Activated gamma-delta T cell treated with anti-CD3 and anti-CD28 coated beads, Interleukin-2, amount 50 U/mL, for 16 hours (primary cell): ENCODE measurements at regions not wholly inside any gene's neighbourhood (a gene's known extent, or its start where the extent isn't known, plus 50 kb on each side); places are given as distances from the start of the nearest gene placed in this dataset.

Experiments used
- DNase-seq: peaks from one replicate; pipeline ENCODE4 v3.0.0-alpha.2; 2020; ENCODE audit warnings: low read depth

DNA sequence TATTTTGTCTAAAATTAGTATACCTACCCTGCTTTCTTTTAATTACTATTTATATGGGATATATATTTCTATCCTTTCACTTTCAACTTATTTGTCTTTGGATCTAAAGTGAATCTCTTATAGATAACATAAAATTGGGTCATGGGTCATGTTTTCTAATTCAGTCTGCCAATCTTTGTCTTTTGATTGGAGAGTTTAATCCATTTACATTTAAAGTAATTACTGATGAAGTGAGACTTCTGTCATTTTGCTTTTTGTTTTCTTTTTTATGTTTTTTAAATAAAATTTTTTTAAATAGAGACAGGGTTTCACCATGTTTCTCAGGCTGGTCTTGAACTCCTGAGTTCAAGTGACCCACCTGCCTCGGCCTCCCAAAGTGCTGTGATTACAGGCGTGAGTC, 50.5 kb upstream of the PRDM1 start:
- no peak for DNase-seq

DNA sequence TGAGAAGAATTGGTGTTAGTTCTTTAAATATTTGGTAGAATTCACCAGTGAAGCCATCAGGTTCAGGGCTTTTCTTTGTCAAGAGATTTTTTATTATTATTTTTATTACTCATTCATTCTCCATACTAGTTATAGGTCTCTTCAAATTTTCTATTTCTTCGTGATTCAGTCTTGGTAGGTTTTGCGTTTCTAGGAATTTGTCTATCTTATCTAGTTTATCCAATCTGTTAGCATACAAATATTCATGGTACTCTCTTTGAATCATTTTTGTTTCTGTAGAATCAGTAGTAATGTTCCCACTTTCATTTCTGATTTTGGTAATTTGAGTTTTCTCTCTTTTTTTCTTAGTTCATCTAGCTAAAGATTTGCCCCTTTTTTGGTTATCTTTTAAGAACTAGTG, 52.3 kb upstream of the PRDM1 start:
- DNase-seq: no peak

DNA sequence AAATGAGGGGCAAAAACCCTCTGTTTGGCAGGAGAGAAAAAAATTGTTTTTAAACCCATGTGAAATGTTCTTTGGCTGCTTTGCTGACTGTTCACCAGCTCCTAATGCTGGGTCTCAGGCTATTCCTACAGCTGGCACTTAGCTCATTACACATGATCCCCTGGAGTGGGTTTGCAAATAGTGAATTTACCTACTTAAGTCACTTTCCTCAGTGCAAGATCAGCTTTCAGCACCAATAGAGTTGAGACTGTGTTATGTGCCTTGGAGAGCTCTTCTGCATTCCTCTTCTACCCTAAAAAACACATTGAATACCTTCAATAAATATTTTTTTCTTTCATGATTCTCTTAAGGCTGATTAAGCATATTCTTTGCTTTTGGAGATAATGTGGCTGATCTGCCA, 58.4 kb upstream of the PRDM1 start:
- DNase-seq: no peak

DNA sequence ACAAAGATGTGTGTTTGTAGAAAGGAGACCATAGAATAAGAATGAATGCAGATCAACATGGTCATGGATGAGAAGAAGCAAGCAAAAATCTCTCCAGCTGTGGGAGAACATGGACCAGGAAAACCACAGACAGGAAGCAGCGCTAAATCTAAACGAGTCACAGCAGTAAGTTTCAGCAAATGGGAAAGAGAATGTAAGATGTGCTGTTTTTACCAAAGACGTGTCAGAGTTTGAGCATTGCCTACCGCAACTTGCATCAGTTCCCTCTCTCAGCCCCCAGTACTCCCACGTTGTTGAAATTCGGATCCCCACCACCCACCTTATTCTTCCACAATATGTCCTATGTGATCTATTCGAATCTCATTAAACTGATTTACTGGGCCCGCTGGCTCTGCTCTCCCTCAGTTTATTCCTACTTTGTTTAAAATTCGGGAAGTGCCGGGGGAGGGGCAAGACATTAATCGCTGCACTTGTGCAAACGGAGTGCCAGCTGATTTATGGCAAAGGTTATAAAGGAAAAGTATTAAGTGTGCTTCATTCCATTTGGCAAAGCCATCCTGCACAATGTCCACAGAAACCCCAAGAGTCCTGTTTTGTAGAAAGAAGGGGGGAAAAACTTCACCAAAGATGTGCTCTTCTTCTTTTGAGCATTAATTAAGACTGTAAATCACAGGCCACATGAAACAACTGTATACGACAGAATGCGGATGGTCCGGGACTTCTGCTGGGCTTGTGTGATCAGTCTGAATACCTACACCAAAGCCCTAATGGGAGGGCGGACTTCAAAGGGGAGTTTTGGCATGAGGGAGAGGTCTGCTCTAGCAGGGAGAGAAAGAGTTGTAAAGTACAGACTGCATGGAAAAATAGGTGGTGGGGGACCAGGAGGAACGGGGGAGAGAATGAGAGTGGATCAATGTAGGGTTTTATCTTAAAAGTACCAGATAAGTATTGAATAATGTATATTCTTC, 59.1 kb upstream of the PRDM1 start:
- DNase-seq: no peak

DNA sequence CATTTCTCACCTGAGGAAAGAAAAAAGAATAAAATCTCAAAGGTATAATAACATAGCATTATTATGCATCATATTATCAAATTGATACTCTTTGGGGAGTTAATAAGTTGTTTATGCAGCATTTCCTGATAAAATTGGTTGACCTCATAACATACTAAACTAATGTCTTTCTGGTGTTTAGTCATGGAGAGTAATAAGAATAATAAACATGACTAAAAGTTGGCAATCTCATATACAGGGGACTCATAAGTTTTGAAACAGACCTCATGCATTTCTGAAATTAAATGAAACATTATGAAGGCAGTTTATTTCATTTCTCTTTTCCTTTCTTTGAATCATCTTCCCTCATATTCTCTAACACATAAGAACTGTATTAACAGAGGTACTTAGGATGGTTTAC, 60.5 kb upstream of the PRDM1 start:
- no peak for DNase-seq

DNA sequence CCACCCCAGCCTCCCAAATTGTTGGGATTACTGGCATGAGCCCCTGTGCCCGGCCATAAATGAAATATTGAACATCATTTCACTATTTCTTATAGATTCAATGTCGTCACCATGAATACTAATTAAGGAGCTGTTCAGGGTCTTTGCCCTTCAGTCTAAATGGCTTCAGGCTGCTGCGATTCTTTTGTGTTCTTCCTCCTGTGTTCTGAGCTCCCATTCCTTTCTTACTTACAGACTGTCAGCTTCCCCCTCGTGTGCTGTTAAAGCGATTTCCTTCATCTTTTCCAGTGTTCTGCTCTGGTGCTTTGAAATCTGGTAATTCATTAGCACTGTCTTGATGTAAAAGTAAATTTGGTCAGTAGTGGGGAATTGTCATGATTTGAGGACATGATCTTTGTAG, 63.3 kb upstream of the PRDM1 start:
- DNase-seq: no peak

DNA sequence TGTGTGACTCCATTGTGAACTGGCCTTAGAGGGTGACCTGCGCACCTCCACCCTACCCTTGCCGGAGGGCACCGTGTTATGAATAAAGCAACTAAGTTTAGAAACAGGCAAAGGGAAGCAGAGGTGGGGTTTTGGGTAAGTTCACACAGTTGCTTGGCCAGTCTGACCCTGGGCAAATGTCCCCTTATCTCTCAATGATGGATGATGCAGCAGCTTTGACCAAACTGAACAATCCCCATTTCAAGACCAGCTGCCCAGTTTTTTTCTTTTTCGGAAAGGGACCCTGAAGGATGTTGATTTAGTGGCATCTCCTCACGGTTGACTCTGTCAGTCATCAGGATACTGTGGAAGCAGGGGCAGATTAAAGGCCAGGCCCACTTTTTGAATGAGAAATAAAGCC, 68.7 kb upstream of the PRDM1 start:
- DNase-seq: no peak

DNA sequence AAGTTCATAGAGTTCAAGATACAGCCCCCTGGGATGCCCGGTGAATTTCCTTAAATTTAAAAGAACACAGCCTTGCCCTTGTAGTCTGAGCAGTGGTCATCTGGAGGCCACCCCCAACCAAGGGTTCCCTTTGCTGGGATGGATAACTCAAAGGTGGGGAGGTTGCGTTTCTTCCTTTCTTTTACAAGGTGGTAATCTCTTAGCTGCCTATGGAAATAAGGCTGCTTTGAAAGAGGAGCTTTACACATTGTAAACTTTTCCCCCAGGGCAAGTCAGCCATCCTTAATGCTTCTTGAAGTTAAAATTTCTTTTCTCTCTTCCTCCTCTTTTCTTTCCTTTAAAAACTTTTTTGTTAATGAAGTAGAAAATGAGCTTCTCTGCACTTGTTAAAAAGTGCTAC, 71.2 kb upstream of the PRDM1 start:
- DNase-seq: no peak

DNA sequence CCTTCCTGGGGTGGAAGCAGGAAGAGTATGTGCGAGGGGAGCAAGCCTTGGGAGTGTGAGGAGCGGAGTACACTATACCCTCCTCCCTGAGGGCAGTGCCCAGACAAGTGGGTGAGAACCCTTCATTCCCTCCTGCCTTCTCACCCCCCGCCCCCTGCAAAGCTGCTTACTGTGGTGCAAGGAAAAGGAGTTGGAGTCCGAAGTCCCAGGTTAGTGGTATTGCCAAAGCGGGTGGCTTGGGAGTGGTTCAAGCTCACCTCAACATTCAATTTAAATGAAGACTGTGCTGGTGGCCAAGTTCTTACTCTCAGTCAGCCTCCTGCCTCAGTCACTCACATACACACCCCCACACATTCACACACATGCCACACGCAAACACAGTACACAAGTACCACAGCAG, 74.7 kb upstream of the PRDM1 start:
- DNase-seq: no peak

DNA sequence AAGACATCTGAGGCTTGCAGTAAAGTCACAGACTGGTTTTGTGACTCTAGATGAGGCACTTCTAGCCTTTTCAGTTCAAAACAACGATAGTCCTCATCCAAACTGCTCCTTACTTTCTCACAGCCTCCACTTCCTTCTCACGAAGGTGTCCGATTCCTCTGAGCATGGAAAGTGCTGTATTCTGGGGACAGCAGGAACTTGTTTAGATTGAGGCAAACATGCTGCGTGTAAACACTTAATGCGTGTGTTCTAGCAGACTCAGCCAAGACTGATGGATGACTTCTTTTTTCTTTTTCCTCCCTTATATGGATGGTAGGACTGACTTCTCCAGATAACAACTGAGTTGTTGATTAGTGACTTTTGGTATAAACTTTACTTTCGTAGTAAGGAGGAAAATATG, 80.2 kb upstream of the PRDM1 start:
- DNase-seq: no peak

DNA sequence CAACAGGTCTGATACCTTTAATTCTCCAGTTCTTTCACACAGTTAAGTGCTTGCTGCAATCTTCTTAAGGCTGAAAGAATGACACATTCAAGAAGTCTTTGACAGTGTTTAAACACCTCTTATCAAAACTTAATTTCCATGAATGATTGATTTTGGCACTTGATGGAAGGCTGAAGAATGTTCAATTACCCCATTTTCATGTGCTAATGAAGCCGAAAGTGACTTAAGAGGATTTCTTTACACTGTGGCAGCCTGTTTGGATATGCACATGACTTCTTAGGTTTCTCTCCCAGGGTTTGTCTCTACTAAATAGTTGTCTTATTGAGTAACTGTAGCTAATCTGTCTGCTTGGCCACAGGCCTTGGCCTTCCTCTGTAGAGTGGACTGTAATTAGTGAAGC, 81.1 kb upstream of the PRDM1 start:
- DNase-seq: no peak

DNA sequence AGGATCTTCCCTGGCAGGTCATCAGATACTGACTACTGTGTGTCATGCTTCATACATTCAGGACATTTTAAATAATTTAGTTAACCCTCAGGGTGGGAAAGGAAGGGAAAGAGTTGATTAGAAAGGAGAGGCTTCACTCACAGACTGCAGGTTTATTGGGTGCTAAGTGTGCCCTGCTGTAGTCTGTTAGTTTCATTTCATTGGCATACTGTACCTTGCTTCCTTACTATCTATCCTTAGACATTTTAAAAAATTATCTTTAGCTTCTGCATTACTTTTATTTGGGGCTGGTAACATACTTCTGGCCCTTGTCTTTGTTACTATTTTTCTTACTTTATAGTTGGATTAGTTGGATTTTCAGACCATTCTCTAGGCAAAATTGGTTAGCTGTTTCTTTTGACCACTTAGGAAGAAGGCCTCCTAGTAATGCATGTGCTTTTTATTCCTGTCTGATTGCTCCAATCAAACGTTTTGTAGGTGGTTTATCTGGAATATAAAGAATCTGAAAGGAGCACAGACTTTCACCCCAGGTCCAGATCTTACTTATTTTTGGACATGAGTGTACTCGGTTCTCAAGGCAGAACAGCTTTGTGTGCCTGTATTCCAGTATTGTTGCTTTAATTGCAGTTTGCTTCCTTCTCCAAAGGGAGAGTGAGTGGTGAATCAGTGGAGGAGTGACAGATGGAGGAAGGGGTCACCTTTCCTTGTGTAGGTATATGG, 82.7 kb upstream of the PRDM1 start:
- DNase-seq: no peak

DNA sequence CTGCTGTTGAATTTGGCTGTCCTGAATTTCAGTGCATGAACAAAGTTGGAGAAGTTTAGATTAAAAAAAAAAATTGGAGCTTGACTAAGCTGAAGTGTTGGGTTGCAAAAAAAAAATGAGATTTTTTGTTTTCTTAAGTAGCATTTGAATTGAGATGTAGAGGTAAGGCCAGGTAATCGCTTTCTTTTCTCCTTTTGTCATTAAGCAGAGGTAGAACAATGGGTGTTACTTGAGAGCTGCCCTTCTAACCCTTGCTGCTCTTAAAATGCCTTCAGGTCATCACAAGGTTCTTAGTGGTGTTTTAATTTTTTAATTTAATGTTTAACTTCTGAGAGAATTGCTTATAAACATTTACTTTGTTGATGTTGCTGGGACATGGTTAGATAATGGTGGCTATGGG, 84.1 kb upstream of the PRDM1 start:
- DNase-seq: no peak

DNA sequence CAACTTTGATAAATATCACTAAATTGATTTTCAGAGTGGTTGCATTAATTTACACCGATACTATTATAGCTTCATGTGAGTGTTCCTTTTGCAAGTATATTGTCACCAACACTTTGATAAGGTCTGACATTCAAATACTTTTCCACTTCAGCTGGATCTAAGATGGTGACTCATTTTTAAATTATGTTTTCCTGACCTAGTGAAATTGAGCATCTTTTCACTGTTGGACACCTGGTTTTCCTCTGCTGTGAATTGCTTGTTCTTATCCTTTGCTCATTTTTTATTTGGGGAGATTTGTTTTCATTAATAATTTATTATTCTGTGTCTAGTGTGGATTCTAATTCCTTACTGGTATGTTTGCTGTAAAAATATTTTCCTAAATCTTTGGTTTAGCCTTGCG, 85.2 kb upstream of the PRDM1 start:
- DNase-seq: no peak

DNA sequence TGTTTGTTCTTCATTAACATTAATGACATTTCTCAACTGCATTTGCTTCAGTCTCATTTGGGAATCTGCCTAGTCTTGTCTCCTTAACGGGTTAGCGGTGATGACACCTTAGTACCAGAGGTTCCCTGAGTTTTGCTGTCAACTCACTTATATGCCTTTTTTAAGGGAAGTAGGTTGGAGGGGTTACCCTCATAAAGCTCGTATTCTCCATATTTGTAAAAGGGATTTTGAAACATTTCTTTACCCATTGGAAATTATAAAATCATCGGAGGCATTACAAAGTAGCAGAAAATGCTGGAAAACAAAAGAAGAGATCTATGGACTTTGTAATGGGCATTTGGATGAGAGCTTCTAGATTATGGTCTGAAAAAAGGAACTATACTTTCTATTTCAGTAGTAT, 88.7 kb upstream of the PRDM1 start:
- DNase-seq: no peak

DNA sequence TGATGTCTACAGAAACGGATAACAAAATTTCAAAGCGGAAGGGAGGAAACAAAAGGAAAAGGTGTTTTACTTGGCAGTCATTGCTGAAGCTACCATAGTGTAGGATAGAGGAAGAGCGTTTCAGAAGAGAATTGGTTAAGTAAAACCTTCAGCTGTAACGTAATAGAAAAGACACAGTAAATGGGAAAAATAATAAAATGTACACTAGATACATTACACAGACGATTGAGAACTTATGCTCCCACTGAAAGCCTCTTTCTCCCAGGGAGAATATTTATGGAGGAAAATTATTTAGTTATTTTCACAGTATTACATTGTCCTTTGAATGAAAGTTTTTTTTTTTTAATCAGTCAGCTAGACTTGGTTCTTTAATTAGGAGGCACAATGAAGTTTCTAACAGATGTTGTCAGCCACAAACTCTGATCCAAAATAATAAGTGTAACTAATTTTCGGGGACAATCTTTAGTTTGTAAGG, 90.7 kb upstream of the PRDM1 start:
- DNase-seq: no peak

DNA sequence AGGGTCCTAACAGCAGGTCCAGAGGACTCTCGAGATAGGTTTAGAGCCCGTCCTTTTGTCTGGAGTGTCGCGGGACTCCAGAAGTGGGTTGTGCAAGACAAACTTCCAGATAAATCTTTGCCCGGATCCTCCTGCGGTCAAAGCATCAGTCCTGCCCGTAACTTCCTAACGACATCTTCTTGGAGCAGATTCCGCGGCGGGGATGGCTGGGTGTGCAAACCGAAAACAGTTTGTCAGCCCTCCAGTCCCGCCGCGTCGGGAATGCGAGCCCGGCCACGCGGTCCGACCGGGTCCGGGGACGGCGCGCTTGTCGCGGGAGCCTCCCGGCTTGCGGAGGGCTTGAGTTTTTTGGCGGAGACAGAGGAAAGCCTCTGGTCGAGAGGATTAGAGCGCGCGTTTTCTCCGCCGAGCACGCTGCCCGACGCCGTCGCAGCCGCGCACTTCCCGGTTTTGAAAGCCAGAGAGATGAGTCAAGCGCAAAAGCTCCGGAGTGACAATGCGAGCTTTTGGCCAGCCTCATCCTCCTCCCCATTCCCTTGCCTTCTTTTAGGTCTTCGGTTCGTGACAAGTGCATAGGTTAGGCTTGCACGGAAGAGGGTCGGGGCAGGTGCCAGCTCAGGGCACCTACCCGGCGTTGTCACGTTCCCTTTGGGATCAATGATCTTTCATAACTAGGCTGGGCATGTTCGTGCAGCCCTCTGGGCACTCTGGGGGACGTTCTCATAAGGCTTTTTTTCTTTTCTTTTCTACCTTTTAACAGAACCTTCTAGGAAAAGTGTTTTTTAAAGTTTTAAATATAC, 91.3 kb upstream of the PRDM1 start:
- peak; percentile 21 for DNase-seq

DNA sequence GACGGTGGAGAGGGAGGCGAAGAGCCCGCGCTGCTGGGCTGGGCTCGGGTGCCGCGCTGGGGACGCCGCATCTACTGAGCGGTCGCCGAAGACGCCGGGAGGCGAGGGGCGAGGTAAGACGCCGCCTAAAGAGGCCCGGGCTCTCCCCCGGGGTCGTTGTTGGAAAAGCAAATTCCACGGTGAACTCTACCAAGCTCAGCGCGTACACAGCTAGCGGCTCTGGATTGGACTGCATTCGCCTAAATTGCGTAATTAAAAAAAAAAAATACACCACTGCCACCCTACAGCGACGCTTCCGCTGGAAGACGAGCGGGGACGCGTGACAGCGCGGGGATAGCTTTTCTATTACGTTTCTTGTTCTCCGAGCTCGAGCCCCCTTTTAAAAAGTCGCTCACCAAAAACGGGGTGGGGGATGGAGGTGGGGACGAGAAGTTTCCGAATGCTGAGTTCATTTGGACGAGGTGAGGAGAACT, 92.0 kb upstream of the PRDM1 start:
- DNase-seq: no peak

DNA sequence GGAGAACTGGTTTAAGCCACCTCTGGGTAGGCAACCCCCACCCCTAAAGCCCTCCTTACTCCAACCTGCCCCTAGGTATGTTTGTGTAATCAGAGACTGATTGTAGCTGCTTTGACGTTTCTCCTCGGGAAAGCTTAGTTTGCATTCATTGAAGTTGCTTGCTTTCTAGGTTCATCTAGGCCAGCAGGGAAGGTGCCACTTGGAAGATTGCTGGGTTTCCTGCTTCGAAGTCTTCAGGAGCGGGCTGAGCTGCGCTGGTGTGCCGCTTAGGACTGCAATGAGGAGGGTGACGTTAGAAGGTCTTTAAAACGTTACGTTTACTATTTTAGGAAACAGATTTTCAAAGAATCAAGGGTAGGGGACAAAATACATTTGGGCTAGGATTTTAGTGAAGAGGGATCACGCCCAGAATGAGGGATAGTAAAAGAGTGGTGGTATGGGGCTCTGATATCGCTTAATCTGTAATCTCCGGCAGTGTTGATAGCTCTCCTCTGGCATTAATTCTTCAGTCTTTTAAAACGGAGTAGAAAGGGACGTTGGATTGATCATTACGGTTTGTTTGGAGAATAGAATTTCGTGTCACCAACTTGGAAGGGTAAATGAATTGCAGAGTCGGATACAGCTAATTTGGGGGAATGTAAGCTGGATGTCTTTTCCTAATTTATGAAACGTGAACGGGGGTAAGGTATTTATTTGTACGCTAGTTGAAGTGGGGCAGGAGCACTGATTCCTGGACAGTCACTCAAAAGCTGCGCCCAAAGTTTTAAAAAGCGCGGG, 92.6 kb upstream of the PRDM1 start:
- no peak for DNase-seq

DNA sequence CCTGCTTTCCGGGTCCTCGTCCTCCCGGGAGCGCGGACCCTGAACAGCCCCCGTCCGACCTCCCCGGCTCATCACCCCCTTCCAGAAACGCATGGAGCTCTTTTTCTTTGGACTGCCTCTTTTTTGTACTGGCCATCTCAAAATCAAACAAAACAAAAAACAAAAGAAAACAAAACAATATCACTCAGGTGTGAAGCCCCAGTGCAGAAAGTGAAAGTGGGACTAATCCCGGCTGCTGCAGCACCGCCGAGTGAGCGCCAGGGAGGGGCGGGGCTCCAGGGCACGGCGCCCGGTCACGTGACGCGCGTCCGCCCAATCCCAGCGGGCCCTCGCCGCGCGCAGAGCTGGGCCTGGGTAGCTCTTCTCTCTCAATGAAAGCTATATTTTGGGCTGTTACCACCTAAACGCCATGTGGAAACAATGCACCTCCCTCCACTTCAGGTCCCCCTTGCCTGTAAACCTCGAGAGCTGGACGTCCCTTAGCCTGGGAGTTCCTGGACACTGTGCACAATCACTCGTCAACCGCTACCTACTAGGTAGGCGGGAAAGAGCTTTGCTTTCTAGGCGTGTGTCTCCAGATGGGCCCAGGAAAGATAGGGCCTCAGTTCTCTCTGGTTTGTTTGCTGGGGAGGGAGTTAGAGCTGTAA, 93.7 kb upstream of the PRDM1 start:
- DNase-seq: peak; percentile 76
